Naive B cell (primary cell): ENCODE measurements at regions not wholly inside any gene's neighbourhood (a gene's known extent, or its start where the extent isn't known, plus 50 kb on each side); places are given as distances from the start of the nearest gene placed in this dataset.

Source experiments
- ATAC-seq, 2 donors: fragments of 150-1000 bp; cut with Tn5 transposase; 2 replicates each; pipeline ENCODE4 v1.10.0; 2021; ENCODE audit warnings: low read depth in 2 of 2, mild to moderate bottlenecking in 2 of 2, moderate library complexity in 2 of 2
- DNase-seq: peaks from one replicate; pipeline ENCODE4 v3.0.0; 2022
- H3K27ac Mint-ChIP-seq, 6 donors: one replicate each; pipeline ENCODE4 v1.8.0; 2020 to 2022; ENCODE audit warnings: mild to moderate bottlenecking in 6 of 6, mixed read lengths in 6 of 6, moderate library complexity in 5 of 6, inconsistent platforms in 2 of 6
- H3K27me3 Mint-ChIP-seq, 3 donors: one replicate each; pipeline ENCODE4 v1.8.0; 2021 to 2022; ENCODE audit warnings: mixed read lengths in 3 of 3, mild to moderate bottlenecking in 1 of 3
- H3K36me3 Mint-ChIP-seq, 2 donors: one replicate each; pipeline ENCODE4 v1.8.0; 2020 to 2022; ENCODE audit warnings: mixed read lengths in 2 of 2, inconsistent platforms in 1 of 2, mild to moderate bottlenecking in 1 of 2
- H3K4me1 Mint-ChIP-seq, 3 donors: one replicate each; pipeline ENCODE4 v1.8.0; 2020 to 2022; ENCODE audit warnings: mixed read lengths in 3 of 3, inconsistent platforms in 1 of 3, mild to moderate bottlenecking in 1 of 3, moderate library complexity in 1 of 3
- H3K4me3 Mint-ChIP-seq, 8 donors: one replicate each; pipeline ENCODE4 v1.8.0; 2020 to 2022; ENCODE audit warnings: mild to moderate bottlenecking in 8 of 8, mixed read lengths in 8 of 8, moderate library complexity in 8 of 8, inconsistent platforms in 2 of 8
- H3K9me3 Mint-ChIP-seq, 7 donors: one replicate each; pipeline ENCODE4 v1.8.0; 2020 to 2022; ENCODE audit warnings: mixed read lengths in 7 of 7, mild to moderate bottlenecking in 5 of 7, inconsistent platforms in 2 of 7, moderate library complexity in 1 of 7

- no peaks in the 10 kb centered on the region for H3K27me3 Mint-ChIP-seq
- peaks cover 11 to 22% (median 21%) of the 10 kb centered on the region in 3 donors for H3K4me1 Mint-ChIP-seq
- H3K27ac Mint-ChIP-seq, result peak overlapping the region in 2 of 6 donors; percentile 3 to 78
- no peak overlapping the region for H3K4me3 Mint-ChIP-seq
- H3K9me3 Mint-ChIP-seq, result no peaks in the 10 kb centered on the region
- DNase-seq (no peak), ATAC-seq (no peak)
- no peaks in the 10 kb centered on the region for H3K36me3 Mint-ChIP-seq
Observed at GRCh38 chr10:88221010-88221973, 357.9 kb downstream of the PTEN start.

- Mint-ChIP-seq H3K4me3 (no peak overlapping the region), H3K9me3 (no peaks in the 10 kb centered on the region), H3K36me3 (no peaks in the 10 kb centered on the region), H3K4me1 (peaks cover 6 to 12% (median 9%) of the 10 kb centered on the region in 3 donors), H3K27me3 (no peaks in the 10 kb centered on the region), H3K27ac (no peak overlapping the region)
- ATAC-seq (no peak), DNase-seq (no peak)
Observed at GRCh38 chr10:88222881-88223280, 359.5 kb downstream of the PTEN start.
